HEK293T (cell line): ENCODE measurements at regions not wholly inside any gene's neighbourhood (a gene's known extent, or its start where the extent isn't known, plus 50 kb on each side); places are given as distances from the start of the nearest gene placed in this dataset.

Source experiments
- ARNT ChIP-seq: fragments of 450-650 bp; IDR thresholded peaks from 2 replicates; pipeline ENCODE4 v1.6.1; 2017; ENCODE audit warnings: mild to moderate bottlenecking
- CTBP1 ChIP-seq: fragments of 450-650 bp; IDR thresholded peaks from 2 replicates; pipeline ENCODE4 v1.6.1; 2016; ENCODE audit warnings: borderline replicate concordance
- FOXA1 ChIP-seq: fragments of 450-650 bp; IDR thresholded peaks from 2 replicates; pipeline ENCODE4 v1.6.1; 2016; ENCODE audit warnings: mild to moderate bottlenecking
- FOXK2 ChIP-seq: fragments of 450-650 bp; IDR thresholded peaks from 2 replicates; pipeline ENCODE4 v1.6.1; 2016; ENCODE audit warnings: mild to moderate bottlenecking
- FOXM1 ChIP-seq: fragments of 450-650 bp; IDR thresholded peaks from 2 replicates; pipeline ENCODE4 v1.6.1; 2017; ENCODE audit warnings: mild to moderate bottlenecking, borderline replicate concordance
- SP1 ChIP-seq: fragments of 450-650 bp; IDR thresholded peaks from 2 replicates; pipeline ENCODE4 v1.6.1; 2017

DNA sequence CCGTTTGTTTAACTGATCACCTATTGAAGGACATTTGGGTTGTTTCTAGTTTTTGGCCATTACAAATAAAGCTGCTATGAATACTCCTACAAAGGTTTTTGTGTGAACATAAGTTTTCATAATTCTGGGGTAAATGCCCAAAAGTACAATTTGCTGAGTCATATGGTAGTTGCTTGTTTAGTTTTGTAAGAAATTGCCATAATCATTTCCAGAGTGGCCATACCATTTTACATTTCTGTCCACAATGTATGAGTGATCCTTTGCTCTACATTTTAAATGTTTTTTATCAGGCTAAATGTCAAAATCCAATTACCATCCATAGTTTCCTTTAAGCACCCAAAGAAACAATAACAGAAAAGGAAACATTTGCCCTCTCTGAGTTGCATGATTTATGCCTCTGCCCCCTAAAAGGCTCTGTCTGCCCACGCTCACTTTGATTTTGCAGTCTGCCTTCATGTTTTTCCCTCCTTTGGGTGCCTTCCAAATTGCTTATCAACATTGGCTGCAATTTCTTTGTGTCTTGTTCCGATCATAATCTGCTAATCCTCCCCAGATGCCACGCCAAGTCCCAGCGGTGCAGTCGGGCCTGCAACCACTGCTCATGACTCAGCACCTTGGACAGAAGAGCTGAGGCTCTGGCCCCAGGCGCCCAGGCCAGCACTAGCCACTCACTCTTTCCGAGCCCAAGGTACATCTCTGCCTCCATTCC, 339.2 kb downstream of the PIK3R1 start:
- no peak for TF ChIP-seq SP1
- TF ChIP-seq CTBP1: no peak
- no peak for TF ChIP-seq ARNT
- TF ChIP-seq FOXK2: no peak
- TF ChIP-seq FOXM1: no peak
- TF ChIP-seq FOXA1: no peak
